ENCODE measurements at regions not wholly inside any gene's neighbourhood (a gene's known extent, or its start where the extent isn't known, plus 50 kb on each side); places are given as distances from the start of the nearest gene placed in this dataset.

DNA sequence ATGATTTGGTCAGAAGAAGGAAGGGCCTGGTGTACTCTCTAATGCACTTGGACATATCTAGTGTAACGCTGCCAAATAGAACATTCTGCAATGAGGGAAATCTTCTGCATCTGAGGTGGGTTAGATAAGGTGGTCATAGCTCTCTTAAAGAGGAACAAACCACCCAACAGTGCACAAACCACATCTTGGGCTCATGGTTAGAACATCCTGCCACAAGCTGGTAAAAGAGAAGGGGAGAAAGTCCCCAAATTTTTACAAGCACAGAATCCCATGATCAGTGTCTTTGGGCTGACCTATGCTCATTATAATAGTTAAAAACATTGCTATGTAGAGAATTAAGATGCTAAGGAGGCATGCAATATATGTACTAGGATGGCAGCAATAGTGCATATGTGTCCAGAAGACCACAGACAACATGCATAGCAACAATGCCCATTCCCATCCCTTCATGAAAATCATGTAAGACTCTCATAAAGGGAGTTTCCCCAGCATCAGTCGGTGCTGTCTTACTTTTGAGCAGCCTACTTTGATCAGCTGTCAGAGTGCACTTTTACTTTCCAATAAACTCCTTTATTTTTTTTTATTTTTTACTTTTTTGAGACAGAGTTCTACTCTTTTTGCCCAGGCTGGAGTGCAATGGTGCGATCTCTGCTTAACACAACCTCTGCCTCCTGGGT, 99.7 kb upstream of the SLC7A11 start:
- TF ChIP-seq, protein P1, sequence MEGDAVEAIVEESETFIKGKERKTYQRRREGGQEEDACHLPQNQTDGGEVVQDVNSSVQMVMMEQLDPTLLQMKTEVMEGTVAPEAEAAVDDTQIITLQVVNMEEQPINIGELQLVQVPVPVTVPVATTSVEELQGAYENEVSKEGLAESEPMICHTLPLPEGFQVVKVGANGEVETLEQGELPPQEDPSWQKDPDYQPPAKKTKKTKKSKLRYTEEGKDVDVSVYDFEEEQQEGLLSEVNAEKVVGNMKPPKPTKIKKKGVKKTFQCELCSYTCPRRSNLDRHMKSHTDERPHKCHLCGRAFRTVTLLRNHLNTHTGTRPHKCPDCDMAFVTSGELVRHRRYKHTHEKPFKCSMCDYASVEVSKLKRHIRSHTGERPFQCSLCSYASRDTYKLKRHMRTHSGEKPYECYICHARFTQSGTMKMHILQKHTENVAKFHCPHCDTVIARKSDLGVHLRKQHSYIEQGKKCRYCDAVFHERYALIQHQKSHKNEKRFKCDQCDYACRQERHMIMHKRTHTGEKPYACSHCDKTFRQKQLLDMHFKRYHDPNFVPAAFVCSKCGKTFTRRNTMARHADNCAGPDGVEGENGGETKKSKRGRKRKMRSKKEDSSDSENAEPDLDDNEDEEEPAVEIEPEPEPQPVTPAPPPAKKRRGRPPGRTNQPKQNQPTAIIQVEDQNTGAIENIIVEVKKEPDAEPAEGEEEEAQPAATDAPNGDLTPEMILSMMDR (IDR thresholded peaks at IDR 0.05; ENCODE audit: low read length) = no peak
- TF ChIP-seq EZH2phosphoT487 (IDR thresholded peaks at IDR 0.05; ENCODE audit: low read length) (no peak), EZH2 (optimal IDR thresholded peaks at IDR 0.05; ENCODE audit: low read depth, low read length) (no peak)
